Fibroblast of skin of abdomen (primary cell): ENCODE measurements at regions not wholly inside any gene's neighbourhood (a gene's known extent, or its start where the extent isn't known, plus 50 kb on each side); places are given as distances from the start of the nearest gene placed in this dataset.
"Not testable (repeated sequence)": the region's sequence is repeated elsewhere in the genome, so short reads cannot be mapped to it uniquely, and the experiment has no call there.

Source experiments
- DNase-seq: peaks from one replicate; pipeline ENCODE4 v3.0.0-alpha.2; 2013

GRCh38 chr3:176037636-176038035 is 1159.6 kb downstream of the TBL1XR1 start:
- DNase-seq = no peak

GRCh38 chr3:176032043-176032442 is 1165.2 kb downstream of the TBL1XR1 start:
- peak; percentile 24 for DNase-seq

GRCh38 chr3:176016203-176016602 is 1157.1 kb downstream of the NAALADL2 start:
- not testable (repeated sequence) for DNase-seq

GRCh38 chr3:176015228-176015627 is 1156.1 kb downstream of the NAALADL2 start:
- DNase-seq = not testable (repeated sequence)

- no peak for DNase-seq
Observed at GRCh38 chr3:176009256-176009655, 1150.1 kb downstream of the NAALADL2 start.

GRCh38 chr3:176005564-176005963 is 1146.4 kb downstream of the NAALADL2 start:
- no peak for DNase-seq

- no peak for DNase-seq
Observed at GRCh38 chr3:175989161-175989560, 1130.0 kb downstream of the NAALADL2 start.

GRCh38 chr3:175988401-175988800 is 1129.3 kb downstream of the NAALADL2 start:
- DNase-seq = no peak

- no peak for DNase-seq
Observed at GRCh38 chr3:175985781-175986180, 1126.6 kb downstream of the NAALADL2 start.

- DNase-seq = peak; percentile 60
Observed at GRCh38 chr3:175983379-175983778, 1124.2 kb downstream of the NAALADL2 start.

- peak; percentile 59 for DNase-seq
Observed at GRCh38 chr3:175980486-175981090, 1121.5 kb downstream of the NAALADL2 start.

- no peak for DNase-seq
Observed at GRCh38 chr3:175977968-175978752, 1119.0 kb downstream of the NAALADL2 start.

GRCh38 chr3:175969456-175969855 is 1110.3 kb downstream of the NAALADL2 start:
- DNase-seq = no peak

- DNase-seq = peak; percentile 57
Observed at GRCh38 chr3:175965036-175965435, 1105.9 kb downstream of the NAALADL2 start.

GRCh38 chr3:175957427-175957826 is 1098.3 kb downstream of the NAALADL2 start:
- no peak for DNase-seq

- DNase-seq = peak; percentile 18
Observed at GRCh38 chr3:175956964-175957363, 1097.8 kb downstream of the NAALADL2 start.

GRCh38 chr3:175951047-175951694 is 1092.0 kb downstream of the NAALADL2 start:
- peak; percentile 57 for DNase-seq

- no peak for DNase-seq
Observed at GRCh38 chr3:175948041-175948440, 1088.9 kb downstream of the NAALADL2 start.

GRCh38 chr3:175941352-175941751 is 1082.2 kb downstream of the NAALADL2 start:
- DNase-seq = no peak

GRCh38 chr3:175940881-175941280 is 1081.7 kb downstream of the NAALADL2 start:
- no peak for DNase-seq

GRCh38 chr3:175940243-175940642 is 1081.1 kb downstream of the NAALADL2 start:
- peak; percentile 57 for DNase-seq

- not testable (repeated sequence) for DNase-seq
Observed at GRCh38 chr3:175937367-175937766, 1078.2 kb downstream of the NAALADL2 start.

GRCh38 chr3:175932586-175932985 is 1073.5 kb downstream of the NAALADL2 start:
- no peak for DNase-seq

- DNase-seq = no peak
Observed at GRCh38 chr3:175919133-175919532, 1060.0 kb downstream of the NAALADL2 start.
